AG09319 (cell line): ENCODE measurements at regions not wholly inside any gene's neighbourhood (a gene's known extent, or its start where the extent isn't known, plus 50 kb on each side); places are given as distances from the start of the nearest gene placed in this dataset.

Experiments used
- DNase-seq: peaks from one replicate; pipeline ENCODE4 v3.0.0-alpha.2; 2010; ENCODE audit warnings: low read depth; ENCODE audit errors: extremely low read depth
- TF ChIP-seq, protein P1 (sequence below): IDR thresholded peaks from 2 replicates; pipeline ENCODE4 v1.5.1; 2011; ENCODE audit warnings: low read depth, mild to moderate bottlenecking, inconsistent platforms, low read length, moderate library complexity

- DNase-seq: no peak
Observed at GRCh38 chr2:65537651-65538385, 105.4 kb upstream of the SPRED2 start.

GRCh38 chr2:65536596-65536995, 104.2 kb upstream of the SPRED2 start:
- TF ChIP-seq, protein P1, sequence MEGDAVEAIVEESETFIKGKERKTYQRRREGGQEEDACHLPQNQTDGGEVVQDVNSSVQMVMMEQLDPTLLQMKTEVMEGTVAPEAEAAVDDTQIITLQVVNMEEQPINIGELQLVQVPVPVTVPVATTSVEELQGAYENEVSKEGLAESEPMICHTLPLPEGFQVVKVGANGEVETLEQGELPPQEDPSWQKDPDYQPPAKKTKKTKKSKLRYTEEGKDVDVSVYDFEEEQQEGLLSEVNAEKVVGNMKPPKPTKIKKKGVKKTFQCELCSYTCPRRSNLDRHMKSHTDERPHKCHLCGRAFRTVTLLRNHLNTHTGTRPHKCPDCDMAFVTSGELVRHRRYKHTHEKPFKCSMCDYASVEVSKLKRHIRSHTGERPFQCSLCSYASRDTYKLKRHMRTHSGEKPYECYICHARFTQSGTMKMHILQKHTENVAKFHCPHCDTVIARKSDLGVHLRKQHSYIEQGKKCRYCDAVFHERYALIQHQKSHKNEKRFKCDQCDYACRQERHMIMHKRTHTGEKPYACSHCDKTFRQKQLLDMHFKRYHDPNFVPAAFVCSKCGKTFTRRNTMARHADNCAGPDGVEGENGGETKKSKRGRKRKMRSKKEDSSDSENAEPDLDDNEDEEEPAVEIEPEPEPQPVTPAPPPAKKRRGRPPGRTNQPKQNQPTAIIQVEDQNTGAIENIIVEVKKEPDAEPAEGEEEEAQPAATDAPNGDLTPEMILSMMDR: no peak
- no peak for DNase-seq

More at GRCh38 chr2:65537651-65538385, 105.4 kb upstream of the SPRED2 start:
- TF ChIP-seq, protein P1: no peak

DNA sequence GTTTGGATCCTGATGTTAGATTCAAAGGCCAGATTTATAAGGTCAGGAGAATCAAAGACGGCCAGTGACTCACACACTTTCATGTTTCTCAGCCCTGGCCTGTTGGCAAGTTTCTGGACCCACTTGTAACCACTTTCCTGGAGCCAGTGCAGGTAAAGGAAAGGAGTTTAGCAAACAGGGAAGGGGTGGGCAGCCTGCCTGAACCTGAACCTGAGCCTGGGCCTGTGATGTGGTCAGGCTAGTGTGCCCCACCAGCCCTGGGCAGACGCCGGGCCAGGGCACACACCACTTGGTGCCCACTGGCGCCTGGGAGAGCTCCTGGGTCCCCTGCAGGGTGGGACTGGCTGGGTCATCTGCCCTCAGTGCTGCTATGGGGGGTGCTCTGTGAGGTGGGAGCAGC, 100.5 kb upstream of the SPRED2 start:
- TF ChIP-seq, protein P1: no peak
- DNase-seq: no peak

GRCh38 chr2:65532326-65532725, 99.9 kb upstream of the SPRED2 start:
- TF ChIP-seq, protein P1: no peak
- no peak for DNase-seq

DNA sequence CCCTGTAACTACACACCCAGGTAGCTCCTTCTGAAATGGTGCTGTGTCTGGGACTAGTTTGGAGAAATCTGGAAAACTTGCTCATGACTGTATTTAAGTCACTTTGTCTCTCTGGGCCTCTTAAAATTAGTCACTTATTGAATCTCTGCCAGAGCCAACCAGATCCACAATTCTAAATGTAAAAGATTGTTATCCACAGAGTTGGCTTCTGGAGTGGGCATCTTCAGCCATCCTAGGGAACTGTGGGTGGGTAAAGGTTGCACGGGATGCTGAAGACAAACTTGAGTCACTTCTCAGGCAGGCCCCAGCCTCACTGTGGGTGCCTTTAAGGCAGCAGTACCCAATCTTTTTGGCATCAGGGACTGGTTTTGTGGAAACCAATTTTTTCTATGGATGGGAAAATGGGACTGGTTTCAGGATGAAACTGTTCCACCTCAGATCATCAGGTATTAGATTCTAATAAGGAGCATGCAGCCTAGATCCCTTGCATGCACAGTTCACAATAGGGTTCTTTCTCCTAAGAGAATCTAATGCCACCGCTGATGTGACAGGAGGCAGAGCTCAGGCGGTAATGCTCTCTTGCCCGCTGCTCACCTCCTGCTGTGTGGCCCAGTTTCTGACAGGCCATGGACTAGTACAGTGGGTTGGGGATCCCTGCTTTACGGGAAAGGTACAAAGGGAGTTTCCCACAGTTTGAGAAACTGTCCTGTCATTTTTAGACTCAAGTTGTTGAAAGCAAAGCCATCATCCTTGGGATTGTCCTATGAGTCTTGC, 98.3 kb upstream of the SPRED2 start:
- DNase-seq: no peak

DNA sequence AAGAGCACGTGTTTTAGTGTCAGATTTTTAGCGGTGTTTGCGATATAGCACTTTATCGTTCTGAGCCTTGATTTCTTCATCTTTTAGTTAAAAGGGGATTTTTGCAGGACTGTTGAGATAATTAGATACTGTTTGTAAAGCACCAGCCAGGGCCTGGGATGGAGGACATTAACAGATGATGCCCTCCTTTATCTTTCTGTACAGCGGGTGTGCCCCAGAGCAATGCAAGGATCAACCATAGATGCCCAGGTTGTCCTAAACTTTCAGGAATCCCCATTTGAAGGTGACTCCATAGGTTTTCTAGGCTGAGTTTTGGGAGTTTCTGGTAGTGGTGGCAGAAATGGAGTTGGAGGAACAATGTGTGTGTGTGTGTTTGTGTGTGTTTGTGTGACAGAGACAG, 97.0 kb upstream of the SPRED2 start:
- TF ChIP-seq, protein P1: no peak
- DNase-seq: no peak

More for the DNA sequence above, 98.3 kb upstream of the SPRED2 start:
- TF ChIP-seq, protein P1: no peak

DNA sequence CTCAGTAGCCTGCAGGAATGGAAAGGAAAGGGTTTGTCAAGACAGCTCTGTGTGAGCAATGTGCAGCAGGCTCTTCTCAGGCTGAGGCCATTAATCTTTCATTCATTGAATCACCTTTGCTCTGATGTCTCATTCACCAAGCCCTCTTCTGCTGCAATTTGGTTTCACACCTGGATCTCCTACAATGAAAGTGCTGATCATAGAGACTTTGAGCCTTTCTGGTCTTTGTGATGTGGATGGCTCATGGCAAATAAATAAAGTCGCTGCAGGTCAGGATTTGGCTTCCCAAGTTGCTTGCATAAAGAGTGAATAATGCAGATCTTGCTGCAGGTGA, 95.8 kb upstream of the SPRED2 start:
- TF ChIP-seq, protein P1: no peak
- no peak for DNase-seq
